Stomach (tissue), 8 donors: ENCODE measurements at regions not wholly inside any gene's neighbourhood (a gene's known extent, or its start where the extent isn't known, plus 50 kb on each side); places are given as distances from the start of the nearest gene placed in this dataset.

Experiments
- DNase-seq, 2 donors: peaks; one replicate each; pipeline versions ENCODE4 v3.0.0 to v3.0.0-alpha.2; 2013 to 2019
- H3K27ac ChIP-seq, 5 donors: fragments of 200-600 bp in 4 of 5; sonication (generic) in 4 of 5; one replicate each; pipeline ENCODE4 v1.5.1; 2013 to 2019; ENCODE audit warnings: mild to moderate bottlenecking in 1 of 5, moderate library complexity in 1 of 5
- H3K27me3 ChIP-seq, 3 donors: fragments of 200-600 bp; sonication (generic); one replicate each; pipeline ENCODE4 v1.5.1; 2017 to 2019; ENCODE audit warnings: mixed run types in 1 of 3
- H3K36me3 ChIP-seq, 4 donors: fragments of 200-600 bp; sonication (generic); 1 replicate in 3 of 4; 2 replicates in 1 of 4; pipeline ENCODE4 v1.5.1; 2016 to 2019
- H3K4me1 ChIP-seq, 4 donors: fragments of 200-600 bp; sonication (generic); one replicate each; pipeline ENCODE4 v1.5.1; 2016 to 2019
- H3K4me3 ChIP-seq, 4 donors: fragments of 200-600 bp; sonication (generic) in 3 of 4; one replicate each; pipeline ENCODE4 v1.5.1; 2016 to 2019; ENCODE audit warnings: mild to moderate bottlenecking in 1 of 4
- H3K9me3 ChIP-seq, 4 donors: fragments of 200-600 bp; sonication (generic); one replicate each; pipeline ENCODE4 v1.5.1; 2016 to 2019
- CTCF ChIP-seq, 7 experiments: fragments of 450-650 bp in 4 of 7; fragments of 200-600 bp in 3 of 7; sonication (generic) in 3 of 7; IDR thresholded peaks; one replicate each; pipeline ENCODE4 v1.5.1; 2016 to 2019; ENCODE audit warnings: antibody characterized with exemption in 7 of 7, control low read depth in 2 of 7, mild to moderate bottlenecking in 1 of 7
- EP300 ChIP-seq: sonication (generic); formaldehyde crosslinking; IDR thresholded peaks from one replicate; pipeline ENCODE4 v1.6.1; 2017; ENCODE audit warnings: antibody characterized with exemption
- POLR2A ChIP-seq, 4 donors: fragments of 450-650 bp; IDR thresholded peaks; one replicate each; pipeline ENCODE4 v1.6.1; 2016; ENCODE audit warnings: antibody characterized with exemption in 4 of 4, control low read depth in 2 of 4, mild to moderate bottlenecking in 1 of 4, moderate library complexity in 1 of 4
- POLR2AphosphoS5 ChIP-seq, 3 donors: sonication (generic); formaldehyde crosslinking; IDR thresholded peaks; one replicate each; pipeline ENCODE4 v1.6.1; 2016; ENCODE audit warnings: antibody characterized with exemption in 3 of 3
- WGBS, 5 donors: extraction: QIAGEN DNeasy Blood & Tissue Kit in 3 of 5; methylation state at CpG; one replicate each; pipeline versions ENCODE4 v1.1.5 to v1.1.7; 2013 to 2018; 5-methylcytosine and 5-hydroxymethylcytosine counted together
- intact Hi-C: fragments of 100-400 bp; cut with DNase I; formaldehyde crosslinking; loops from one replicate; pipeline ENCODE4 v1.15.1; 2023; ENCODE audit warnings: low total_unique reads
- donor health status: healthy with polysubstance abuse.
- donor health status: Bipolar disorder and iron deficiency.
- donor health status: healthy.

GRCh38 chr4:73676861-73677323, 56.7 kb upstream of the RASSF6 start:
- peak in 1 of 2 donors; percentile 54 for DNase-seq
- intact Hi-C loops, result no loop called here
- H3K36me3 ChIP-seq, result no peaks in the 10 kb centered on the region
- WGBS, 5 donors, result 21 to 57% (median 32%) methylated on average over 5 of the region's 5 CpGs
- TF ChIP-seq CTCF (IDR thresholded peaks at IDR 0.05) (no peak), EP300 (no peak), POLR2A (IDR thresholded peaks at IDR 0.05) (no peak), POLR2AphosphoS5 (IDR thresholded peaks at IDR 0.05) (no peak)
- H3K27ac ChIP-seq, result peak overlapping the region in 1 of 5 donors; percentile 8
- H3K9me3 ChIP-seq, result no peaks in the 10 kb centered on the region
- H3K27me3 ChIP-seq, result no peaks in the 10 kb centered on the region
- peaks cover 0 to 16% (median 6%) of the 10 kb centered on the region in 4 donors for H3K4me1 ChIP-seq
- no peak overlapping the region for H3K4me3 ChIP-seq

- DNase-seq, result no peak
- Histone ChIP-seq H3K4me1 (peaks cover 0 to 25% (median 6%) of the 10 kb centered on the region in 4 donors), H3K27me3 (no peaks in the 10 kb centered on the region), H3K4me3 (no peak overlapping the region), H3K27ac (no peak overlapping the region), H3K36me3 (no peaks in the 10 kb centered on the region), H3K9me3 (no peaks in the 10 kb centered on the region)
- intact Hi-C loops, result no loop called here
- no peak for TF ChIP-seq EP300
- no peak for TF ChIP-seq POLR2AphosphoS5 (IDR thresholded peaks at IDR 0.05)
- TF ChIP-seq CTCF (IDR thresholded peaks at IDR 0.05), result no peak
- no peak for TF ChIP-seq POLR2A (IDR thresholded peaks at IDR 0.05)
- 53 to 63% (median 58%) methylated on average over 4 of the region's 4 CpGs for WGBS, 5 donors
Observed at GRCh38 chr4:73679836-73680235, 59.6 kb upstream of the RASSF6 start.

- WGBS, 5 donors, result 47 to 50% (median 50%) methylated on average over 2 of the region's 2 CpGs
Observed at GRCh38 chr4:73681776-73682175, 58.6 kb upstream of the CXCL8 start.

GRCh38 chr4:73682508-73682907, 57.9 kb upstream of the CXCL8 start:
- intact Hi-C loops, result no loop called here

More at GRCh38 chr4:73681776-73682175, 58.6 kb upstream of the CXCL8 start:
- intact Hi-C loops, result no loop called here
- no peaks in the 10 kb centered on the region for H3K36me3 ChIP-seq
- no peak for TF ChIP-seq EP300
- no peak for TF ChIP-seq POLR2A (IDR thresholded peaks at IDR 0.05)
- no peak for TF ChIP-seq CTCF (IDR thresholded peaks at IDR 0.05)
- no peak for TF ChIP-seq POLR2AphosphoS5 (IDR thresholded peaks at IDR 0.05)
- DNase-seq, result no peak
- no peak overlapping the region for H3K27ac ChIP-seq
- no peaks in the 10 kb centered on the region for H3K27me3 ChIP-seq
- no peak overlapping the region for H3K4me3 ChIP-seq
- peaks cover 0 to 16% (median 2%) of the 10 kb centered on the region in 4 donors for H3K4me1 ChIP-seq
- no peaks in the 10 kb centered on the region for H3K9me3 ChIP-seq

More at GRCh38 chr4:73682508-73682907, 57.9 kb upstream of the CXCL8 start:
- H3K27ac ChIP-seq, result peak overlapping the region in 1 of 5 donors; percentile 20
- no peaks in the 10 kb centered on the region for H3K9me3 ChIP-seq
- no peak overlapping the region for H3K4me3 ChIP-seq
- WGBS, 5 donors, result 47 to 75% (median 58%) methylated on average over 1 of the region's 1 CpG
- peaks cover 0 to 9% (median 0%) of the 10 kb centered on the region in 4 donors for H3K4me1 ChIP-seq
- no peak for TF ChIP-seq POLR2AphosphoS5 (IDR thresholded peaks at IDR 0.05)
- no peak for TF ChIP-seq POLR2A (IDR thresholded peaks at IDR 0.05)
- TF ChIP-seq EP300, result no peak
- no peak for TF ChIP-seq CTCF (IDR thresholded peaks at IDR 0.05)
- no peaks in the 10 kb centered on the region for H3K36me3 ChIP-seq
- DNase-seq, result no peak
- no peaks in the 10 kb centered on the region for H3K27me3 ChIP-seq
